H9 (cell line): ENCODE measurements at regions not wholly inside any gene's neighbourhood (a gene's known extent, or its start where the extent isn't known, plus 50 kb on each side); places are given as distances from the start of the nearest gene placed in this dataset.

Source experiments
- DNase-seq: peaks from one replicate; pipeline ENCODE4 v3.0.0-alpha.2; 2017
- H2AFZ ChIP-seq: one replicate; pipeline ENCODE4 v1.6.1; 2013; ENCODE audit warnings: mild to moderate bottlenecking, low read length, control low read depth, moderate library complexity
- H2AK5ac ChIP-seq: 2 replicates; pipeline ENCODE4 v1.6.1; 2013; ENCODE audit warnings: low read length, control low read depth, mixed read lengths; ENCODE audit not compliant: insufficient read length
- H2BK120ac ChIP-seq: one replicate; pipeline ENCODE4 v1.6.1; 2013; ENCODE audit warnings: low read depth, mild to moderate bottlenecking, low read length, control low read depth, inconsistent platforms; ENCODE audit not compliant: poor library complexity, severe bottlenecking
- H2BK12ac ChIP-seq: 2 replicates; pipeline ENCODE4 v1.6.1; 2013; ENCODE audit warnings: low read length, control low read depth, mixed read lengths, low read depth; ENCODE audit not compliant: insufficient read length
- H2BK15ac ChIP-seq: 2 replicates; pipeline ENCODE4 v1.6.1; 2013; ENCODE audit warnings: low read depth, low read length, control low read depth
- H2BK20ac ChIP-seq: one replicate; pipeline ENCODE4 v1.6.1; 2013; ENCODE audit warnings: low read depth, mild to moderate bottlenecking, low read length, control low read depth, inconsistent platforms; ENCODE audit not compliant: poor library complexity, severe bottlenecking
- H2BK5ac ChIP-seq: 2 replicates; pipeline ENCODE4 v1.6.1; 2013; ENCODE audit warnings: low read length, control low read depth, mixed read lengths; ENCODE audit not compliant: insufficient read length
- H3K14ac ChIP-seq: 2 replicates; pipeline ENCODE4 v1.6.1; 2013; ENCODE audit warnings: low read length, control low read depth; ENCODE audit not compliant: insufficient read depth
- H3K18ac ChIP-seq: 2 replicates; pipeline ENCODE4 v1.6.1; 2013; ENCODE audit warnings: low read depth, mild to moderate bottlenecking, mixed read lengths, low read length, control low read depth; ENCODE audit not compliant: insufficient read length
- H3K23ac ChIP-seq: 2 replicates; pipeline ENCODE4 v1.6.1; 2013; ENCODE audit warnings: low read length, control low read depth, mixed read lengths, low read depth; ENCODE audit not compliant: insufficient read length
- H3K23me2 ChIP-seq: 2 replicates; pipeline ENCODE4 v1.6.1; 2013; ENCODE audit warnings: low read depth, mild to moderate bottlenecking, mixed read lengths, low read length, control low read depth; ENCODE audit not compliant: insufficient read length, poor library complexity, severe bottlenecking
- H3K27ac ChIP-seq: 2 replicates; pipeline ENCODE4 v1.5.1; 2013; ENCODE audit warnings: low read length, control low read depth, mixed read lengths, low read depth; ENCODE audit not compliant: insufficient read length
- H3K27me3 ChIP-seq: 2 replicates; pipeline ENCODE4 v1.6.1; 2013; ENCODE audit warnings: low read length, control low read depth, inconsistent platforms; ENCODE audit not compliant: insufficient read depth
- H3K4ac ChIP-seq: 2 replicates; pipeline ENCODE4 v1.6.1; 2013; ENCODE audit warnings: low read depth, mild to moderate bottlenecking, control low read depth, inconsistent platforms, low read length, moderate library complexity
- H3K4me1 ChIP-seq: 2 replicates; pipeline ENCODE4 v1.6.1; 2013; ENCODE audit warnings: low read length, control low read depth, inconsistent platforms; ENCODE audit not compliant: insufficient read depth
- H3K4me2 ChIP-seq: 2 replicates; pipeline ENCODE4 v1.6.1; 2013; ENCODE audit warnings: low read length, control low read depth, mixed read lengths; ENCODE audit not compliant: insufficient read length, insufficient read depth
- H3K56ac ChIP-seq: 2 replicates; pipeline ENCODE4 v1.6.1; 2013; ENCODE audit warnings: low read depth, mild to moderate bottlenecking, mixed read lengths, low read length, control low read depth; ENCODE audit not compliant: insufficient read length
- H3K79me1 ChIP-seq: 2 replicates; pipeline ENCODE4 v1.6.1; 2013; ENCODE audit warnings: low read depth, mild to moderate bottlenecking, moderate library complexity, low read length, control low read depth, inconsistent platforms; ENCODE audit not compliant: insufficient read depth, poor library complexity, severe bottlenecking
- H3K79me2 ChIP-seq: 2 replicates; pipeline ENCODE4 v1.6.1; 2013; ENCODE audit warnings: low read length, control low read depth, inconsistent platforms; ENCODE audit not compliant: insufficient read depth
- H3K9ac ChIP-seq: 2 replicates; pipeline ENCODE4 v1.6.1; 2013; ENCODE audit warnings: low read length, control low read depth, mixed read lengths; ENCODE audit not compliant: insufficient read length; ENCODE audit errors: extremely low read depth
- H3K9me3 ChIP-seq: one replicate; pipeline ENCODE4 v1.6.1; 2013; ENCODE audit warnings: low read depth, low read length, inconsistent platforms; ENCODE audit not compliant: control insufficient read depth
- H3T11ph ChIP-seq: one replicate; pipeline ENCODE4 v1.6.1; 2013; ENCODE audit warnings: mild to moderate bottlenecking, low read length, control low read depth, inconsistent platforms
- H4K20me1 ChIP-seq: one replicate; pipeline ENCODE4 v1.6.1; 2013; ENCODE audit not compliant: control insufficient read depth, insufficient read length, insufficient read depth
- H4K5ac ChIP-seq: 2 replicates; pipeline ENCODE4 v1.6.1; 2013; ENCODE audit warnings: low read depth, mild to moderate bottlenecking, mixed read lengths, low read length, control low read depth; ENCODE audit not compliant: insufficient read length
- H4K8ac ChIP-seq: replicated peaks from 2 replicates; pipeline ENCODE4 v1.6.1; 2013; ENCODE audit warnings: low read length, control low read depth, mixed read lengths, low read depth; ENCODE audit not compliant: insufficient read length
- H4K91ac ChIP-seq: 2 replicates; pipeline ENCODE4 v1.6.1; 2013; ENCODE audit warnings: low read depth, mild to moderate bottlenecking, moderate library complexity, mixed read lengths, low read length, control low read depth; ENCODE audit not compliant: insufficient read length
- H3K27ac Mint-ChIP-seq, 3 experiments: 2 replicates in 2 of 3; 3 replicates in 1 of 3; pipeline ENCODE4 v1.8.0; 2020 to 2021; ENCODE audit warnings: mixed read lengths in 3 of 3, mild to moderate bottlenecking in 1 of 3, moderate library complexity in 1 of 3
- H3K27me3 Mint-ChIP-seq: 2 replicates; pipeline ENCODE4 v1.8.0; 2021; ENCODE audit warnings: low read depth, mild to moderate bottlenecking, moderate library complexity, mixed read lengths
- H3K36me3 Mint-ChIP-seq, 3 experiments: 2 replicates in 2 of 3; 3 replicates in 1 of 3; pipeline ENCODE4 v1.8.0; 2020 to 2021; ENCODE audit warnings: low read depth in 3 of 3, mixed read lengths in 3 of 3; ENCODE audit not compliant: insufficient read depth in 1 of 3
- H3K4me1 Mint-ChIP-seq, 2 experiments: 2 replicates each; pipeline ENCODE4 v1.8.0; 2020; ENCODE audit warnings: mixed read lengths in 2 of 2
- H3K4me3 Mint-ChIP-seq, 2 experiments: 2 replicates in 1 of 2; 3 replicates in 1 of 2; pipeline ENCODE4 v1.8.0; 2020 to 2021; ENCODE audit warnings: mild to moderate bottlenecking in 2 of 2, mixed read lengths in 2 of 2, moderate library complexity in 1 of 2
- H3K9me3 Mint-ChIP-seq, 2 experiments: 2 replicates in 1 of 2; 3 replicates in 1 of 2; pipeline ENCODE4 v1.8.0; 2020; ENCODE audit warnings: mild to moderate bottlenecking in 2 of 2, mixed read lengths in 2 of 2, moderate library complexity in 1 of 2
- CTCF ChIP-seq: fragments of 200-600 bp; sonication (generic); conservative IDR thresholded peaks from 3 replicates; pipeline ENCODE4 v1.8.0; 2021; ENCODE audit warnings: antibody characterized with exemption, mild to moderate bottlenecking
- WGBS: extraction: QIAGEN DNeasy Blood & Tissue Kit; methylation state at CpG from one replicate; pipeline ENCODE4 v1.1.7; 2013; ENCODE audit warnings: missing lambda C conversion rate, low lambda C conversion rate, mixed read lengths; ENCODE audit not compliant: insufficient read length; ENCODE audit errors: extremely low coverage; 5-methylcytosine and 5-hydroxymethylcytosine counted together

GRCh38 chr18:33957707-33958106, 267.0 kb downstream of the NOL4 start:
- no peaks in the 10 kb centered on the region for H3K4me1 ChIP-seq
- H3K23ac ChIP-seq = no peak overlapping the region
- H2BK20ac ChIP-seq = no peak overlapping the region
- no peaks in the 10 kb centered on the region for H3K27me3 ChIP-seq
- H3K14ac ChIP-seq = no peak overlapping the region
- no peaks in the 10 kb centered on the region for H3K79me1 ChIP-seq
- no peak overlapping the region for H4K8ac ChIP-seq
- H4K91ac ChIP-seq = no peak overlapping the region
- no peak overlapping the region for H2BK15ac ChIP-seq
- no peak overlapping the region for H2BK5ac ChIP-seq
- WGBS = no CpG with 5 or more reads among the region's 5 CpGs
- H3K23me2 ChIP-seq = no peaks in the 10 kb centered on the region
- no peak overlapping the region for H3K18ac ChIP-seq
- H3K27ac ChIP-seq = no peak overlapping the region
- H3K4me1 Mint-ChIP-seq = peaks cover 0 to 9% of the 10 kb centered on the region in 2 experiments; a peak in 1 of 4 replicates
- no peak overlapping the region; a peak in 1 of 7 replicates for H3K27ac Mint-ChIP-seq
- H4K20me1 ChIP-seq = no peaks in the 10 kb centered on the region
- H3K79me2 ChIP-seq = no peaks in the 10 kb centered on the region
- no peaks in the 10 kb centered on the region for H3K36me3 Mint-ChIP-seq
- H4K5ac ChIP-seq = no peak overlapping the region
- H3K4ac ChIP-seq = no peak overlapping the region
- no peak overlapping the region for H2AFZ ChIP-seq
- no peak overlapping the region for H3K4me2 ChIP-seq
- no peak overlapping the region for H3T11ph ChIP-seq
- no peak overlapping the region for H2AK5ac ChIP-seq
- H3K9me3 ChIP-seq = no peaks in the 10 kb centered on the region
- no peak overlapping the region for H3K9ac ChIP-seq
- H3K4me3 Mint-ChIP-seq = no peak overlapping the region
- no peaks in the 10 kb centered on the region for H3K9me3 Mint-ChIP-seq
- no peak overlapping the region for H3K56ac ChIP-seq
- no peak overlapping the region for H2BK12ac ChIP-seq
- no peaks in the 10 kb centered on the region for H3K27me3 Mint-ChIP-seq
- H2BK120ac ChIP-seq = no peak overlapping the region
- no peak for DNase-seq
- no peak for TF ChIP-seq CTCF
